Keratinocyte (primary cell): ENCODE measurements at regions not wholly inside any gene's neighbourhood (a gene's known extent, or its start where the extent isn't known, plus 50 kb on each side); places are given as distances from the start of the nearest gene placed in this dataset.

Experiments
- DNase-seq: peaks from one replicate; pipeline ENCODE4 v3.0.0-alpha.2; 2011; ENCODE audit warnings: low read depth, missing footprints, low spot score
- FAIRE-seq: peaks from 2 replicates; lab custom pipeline; 2011; peaks lifted over from hg19 to GRCh38; lab: Jason Lieb, UNC
- H2AFZ ChIP-seq: 2 replicates; pipeline ENCODE4 v1.6.0; 2012; ENCODE audit warnings: low read length, control low read depth, inconsistent platforms; ENCODE audit not compliant: control insufficient read depth
- H3K27ac ChIP-seq: 2 replicates; pipeline ENCODE4 v1.5.1; 2011; ENCODE audit warnings: low read length; ENCODE audit not compliant: control insufficient read depth, insufficient read depth
- H3K27me3 ChIP-seq: 3 replicates; pipeline ENCODE4 v1.6.0; 2011; ENCODE audit warnings: low read length; ENCODE audit not compliant: control insufficient read depth, insufficient read depth; ENCODE audit errors: extremely low read depth
- H3K36me3 ChIP-seq, 2 experiments: 2 replicates in 1 of 2; 3 replicates in 1 of 2; pipeline ENCODE4 v1.5.1; 2011; ENCODE audit warnings: low read length in 2 of 2, mild to moderate bottlenecking in 1 of 2; ENCODE audit not compliant: control insufficient read depth in 2 of 2, insufficient read depth in 2 of 2; ENCODE audit errors: extremely low read depth in 1 of 2
- H3K4me1 ChIP-seq: 3 replicates; pipeline ENCODE4 v1.5.1; 2011; ENCODE audit warnings: low read length; ENCODE audit not compliant: control insufficient read depth, insufficient read depth; ENCODE audit errors: extremely low read depth
- H3K4me2 ChIP-seq: 3 replicates; pipeline ENCODE4 v1.6.0; 2011; ENCODE audit warnings: low read depth, low read length; ENCODE audit not compliant: control insufficient read depth, insufficient read depth; ENCODE audit errors: extremely low read depth
- H3K4me3 ChIP-seq, 3 experiments: fragments of 200-600 bp in 1 of 3; sonication (generic) in 1 of 3; 2 replicates in 2 of 3; 3 replicates in 1 of 3; pipeline ENCODE4 v1.5.1; 2011 to 2016; ENCODE audit warnings: low read length in 3 of 3, mild to moderate bottlenecking in 3 of 3, control low read depth in 2 of 3, inconsistent platforms in 1 of 3, low read depth in 1 of 3, mixed read lengths in 1 of 3, mixed run types in 1 of 3, moderate library complexity in 1 of 3; ENCODE audit not compliant: control insufficient read depth in 2 of 3, insufficient read depth in 2 of 3; ENCODE audit errors: extremely low read depth in 1 of 3
- H3K79me2 ChIP-seq: 2 replicates; pipeline ENCODE4 v1.6.0; 2012; ENCODE audit warnings: low read length; ENCODE audit not compliant: control insufficient read depth, insufficient read depth
- H3K9ac ChIP-seq: 3 replicates; pipeline ENCODE4 v1.6.0; 2011; ENCODE audit warnings: low read length; ENCODE audit not compliant: control insufficient read depth, insufficient read depth; ENCODE audit errors: extremely low read depth
- H3K9me1 ChIP-seq: 3 replicates; pipeline ENCODE4 v1.6.0; 2011; ENCODE audit warnings: low read length; ENCODE audit not compliant: control insufficient read depth, insufficient read depth; ENCODE audit errors: extremely low read depth
- H3K9me3 ChIP-seq: 2 replicates; pipeline ENCODE4 v1.5.1; 2012; ENCODE audit warnings: low read depth, low read length; ENCODE audit not compliant: control insufficient read depth
- H4K20me1 ChIP-seq: 3 replicates; pipeline ENCODE4 v1.6.0; 2011; ENCODE audit warnings: low read length; ENCODE audit not compliant: control insufficient read depth, insufficient read depth; ENCODE audit errors: extremely low read depth
- EZH2 ChIP-seq: IDR thresholded peaks from one replicate; pipeline ENCODE4 v1.6.1; 2012; ENCODE audit warnings: inconsistent platforms, mild to moderate bottlenecking, low read length, moderate library complexity
- dilution Hi-C: fragments of 300-500 bp; cut with MboI; formaldehyde crosslinking; loops from one replicate; pipeline ENCODE4 v1.7.0; 2020; ENCODE audit warnings: low sequenced_read_pairs; ENCODE audit not compliant: extremely low pct_ligation_motif_present
- TF ChIP-seq, protein P1 (sequence below), 3 experiments: IDR thresholded peaks in 1 of 3; conservative IDR thresholded peaks in 1 of 3; optimal IDR thresholded peaks in 1 of 3; 2 replicates in 2 of 3; 3 replicates in 1 of 3; pipeline versions ENCODE3 to v1.5.1; 2011; ENCODE audit warnings: low read length in 3 of 3, mild to moderate bottlenecking in 3 of 3, moderate library complexity in 2 of 3, control low read depth in 1 of 3, inconsistent platforms in 1 of 3; ENCODE audit not compliant: insufficient read depth in 2 of 3; ENCODE audit errors: extremely low read depth in 1 of 3

DNA sequence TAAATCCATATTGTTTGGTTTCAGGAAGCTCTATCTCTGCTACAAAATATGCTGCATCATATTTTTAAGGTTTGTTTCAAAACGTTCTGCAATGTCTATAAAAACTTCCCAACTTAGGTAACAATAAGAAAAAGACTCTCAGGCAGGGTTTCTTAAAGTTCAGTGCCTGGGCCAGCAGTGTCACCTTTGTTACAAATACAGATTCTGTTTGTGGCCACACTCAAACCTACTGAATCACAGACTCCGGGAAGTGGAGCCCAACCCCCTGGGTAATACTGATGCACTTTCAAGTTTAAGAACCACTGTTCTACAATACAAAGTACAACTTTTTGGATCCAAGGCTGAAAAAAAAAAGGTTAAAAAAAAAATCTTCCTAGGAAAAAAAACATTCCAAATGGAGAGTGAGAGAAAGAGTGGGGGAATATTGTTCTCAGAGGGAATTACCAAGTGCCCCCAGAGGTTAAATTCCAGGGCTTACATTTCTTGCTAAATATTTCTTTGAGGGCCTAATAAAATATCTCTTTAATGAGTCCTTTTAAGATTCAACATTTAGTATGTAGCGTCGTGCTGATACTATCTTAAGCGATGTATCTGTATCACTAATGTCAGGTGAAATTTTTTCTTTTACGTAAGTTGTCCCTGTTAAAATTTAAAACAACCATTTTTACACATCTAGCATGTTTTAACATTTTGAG is 476.7 kb downstream of the TXNL1 start:
- Histone ChIP-seq H3K4me1 (no peaks in the 10 kb centered on the region), H3K4me2 (no peak overlapping the region), H3K9me1 (no peaks in the 10 kb centered on the region), H3K27ac (no peak overlapping the region), H3K9me3 (no peaks in the 10 kb centered on the region), H3K4me3 (no peak overlapping the region), H2AFZ (no peak overlapping the region), H3K79me2 (no peaks in the 10 kb centered on the region), H3K9ac (no peak overlapping the region), H3K36me3 (no peaks in the 10 kb centered on the region), H3K27me3 (no peaks in the 10 kb centered on the region), H4K20me1 (no peaks in the 10 kb centered on the region)
- dilution Hi-C loops, result no loop called here
- DNase-seq (no peak), FAIRE-seq (no peak)
- TF ChIP-seq EZH2, result no peak
- TF ChIP-seq, protein P1, sequence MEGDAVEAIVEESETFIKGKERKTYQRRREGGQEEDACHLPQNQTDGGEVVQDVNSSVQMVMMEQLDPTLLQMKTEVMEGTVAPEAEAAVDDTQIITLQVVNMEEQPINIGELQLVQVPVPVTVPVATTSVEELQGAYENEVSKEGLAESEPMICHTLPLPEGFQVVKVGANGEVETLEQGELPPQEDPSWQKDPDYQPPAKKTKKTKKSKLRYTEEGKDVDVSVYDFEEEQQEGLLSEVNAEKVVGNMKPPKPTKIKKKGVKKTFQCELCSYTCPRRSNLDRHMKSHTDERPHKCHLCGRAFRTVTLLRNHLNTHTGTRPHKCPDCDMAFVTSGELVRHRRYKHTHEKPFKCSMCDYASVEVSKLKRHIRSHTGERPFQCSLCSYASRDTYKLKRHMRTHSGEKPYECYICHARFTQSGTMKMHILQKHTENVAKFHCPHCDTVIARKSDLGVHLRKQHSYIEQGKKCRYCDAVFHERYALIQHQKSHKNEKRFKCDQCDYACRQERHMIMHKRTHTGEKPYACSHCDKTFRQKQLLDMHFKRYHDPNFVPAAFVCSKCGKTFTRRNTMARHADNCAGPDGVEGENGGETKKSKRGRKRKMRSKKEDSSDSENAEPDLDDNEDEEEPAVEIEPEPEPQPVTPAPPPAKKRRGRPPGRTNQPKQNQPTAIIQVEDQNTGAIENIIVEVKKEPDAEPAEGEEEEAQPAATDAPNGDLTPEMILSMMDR (optimal IDR thresholded peaks at IDR 0.05 in 1 of 3, IDR thresholded peaks at IDR 0.05 in 1 of 3, conservative IDR thresholded peaks at IDR 0.05 in 1 of 3; ENCODE audit: extremely low read depth in 1 of 3, insufficient read depth in 2 of 3, low read length in 3 of 3), result no peak

DNA sequence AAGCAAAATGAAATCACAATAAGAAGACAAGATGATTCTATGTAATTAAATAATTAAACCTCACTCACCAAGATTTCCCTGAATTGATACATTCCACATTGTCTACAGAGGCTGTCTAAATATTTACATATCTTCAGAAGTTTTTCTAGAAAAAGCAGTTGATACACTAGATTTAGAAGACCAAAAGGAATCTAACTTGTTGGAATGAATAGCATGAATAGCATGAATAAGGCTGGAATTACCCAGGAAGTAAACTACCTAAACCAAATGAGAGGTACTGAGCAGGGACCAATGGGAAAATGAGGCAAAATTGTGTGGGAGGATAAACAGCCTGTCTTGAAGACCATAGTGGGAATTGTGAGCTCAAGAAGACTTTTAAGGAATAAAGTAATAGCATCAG is 479.7 kb downstream of the TXNL1 start:
- Histone ChIP-seq H3K27me3 (no peaks in the 10 kb centered on the region), H3K4me3 (no peak overlapping the region), H3K4me2 (no peak overlapping the region), H3K36me3 (no peaks in the 10 kb centered on the region), H3K9me3 (no peaks in the 10 kb centered on the region), H3K4me1 (no peaks in the 10 kb centered on the region), H4K20me1 (no peaks in the 10 kb centered on the region), H2AFZ (no peak overlapping the region), H3K9ac (no peak overlapping the region), H3K27ac (no peak overlapping the region), H3K79me2 (no peaks in the 10 kb centered on the region), H3K9me1 (no peaks in the 10 kb centered on the region)
- dilution Hi-C loops, result no loop called here
- FAIRE-seq (no peak), DNase-seq (no peak)
- no peak for TF ChIP-seq EZH2
- TF ChIP-seq, protein P1 (optimal IDR thresholded peaks at IDR 0.05 in 1 of 3, IDR thresholded peaks at IDR 0.05 in 1 of 3, conservative IDR thresholded peaks at IDR 0.05 in 1 of 3; ENCODE audit: extremely low read depth in 1 of 3, insufficient read depth in 2 of 3, low read length in 3 of 3), result no peak
